ENCODE measurements at regions not wholly inside any gene's neighbourhood (a gene's known extent, or its start where the extent isn't known, plus 50 kb on each side); places are given as distances from the start of the nearest gene placed in this dataset.

GRCh38 chr2:151028691-151029176, 232.9 kb downstream of the RBM43 start:
- Histone ChIP-seq H3K27ac (ENCODE audit: low read depth in 1 of 2, low read length in 2 of 2) (no peak overlapping the region), H3K9me3 (ENCODE audit: control insufficient read depth in 1 of 2, insufficient read depth in 1 of 2, low read length in 2 of 2) (no peaks in the 10 kb centered on the region), H3K4me3 (ENCODE audit: low read length) (no peak overlapping the region), H3K4me1 (ENCODE audit: insufficient read depth, low read length) (no peaks in the 10 kb centered on the region), H3K36me3 (ENCODE audit: insufficient read depth, low read length) (no peaks in the 10 kb centered on the region), H3K27me3 (ENCODE audit: control insufficient read depth in 1 of 2, insufficient read depth in 2 of 2, low read length in 2 of 2) (no peaks in the 10 kb centered on the region)
- DNase-seq (no peak), ATAC-seq (ENCODE audit: poor library complexity) (no peak)
- H3K27me3 Mint-ChIP-seq, result peaks cover 6% of the 10 kb centered on the region
- no peak overlapping the region for H3K27ac Mint-ChIP-seq
- POLR2A ChIA-PET, result no interaction called here
- intact Hi-C loops (cut with DNase I, micrococcal nuclease), result no loop called here
- no peak for TF ChIP-seq CTCF (IDR thresholded peaks at IDR 0.05)
- no peaks in the 10 kb centered on the region for H3K4me1 Mint-ChIP-seq (ENCODE audit: low read depth)
- no peak overlapping the region for H3K4me3 Mint-ChIP-seq
- no peaks in the 10 kb centered on the region for H3K36me3 Mint-ChIP-seq (ENCODE audit: low read depth)
- no peaks in the 10 kb centered on the region for H3K9me3 Mint-ChIP-seq
- CTCF ChIA-PET, result no interaction called here

- intact Hi-C loops (cut with DNase I, micrococcal nuclease), result no loop called here
- TF ChIP-seq CTCF (IDR thresholded peaks at IDR 0.05), result no peak
- no peak for ATAC-seq (ENCODE audit: poor library complexity)
These were observed 234.5 kb downstream of the RBM43 start for GRCh38 chr2:151027151-151027550.

GRCh38 chr2:151025816-151026215, 235.8 kb downstream of the RBM43 start:
- no peak overlapping the region for H3K4me3 Mint-ChIP-seq
- CTCF ChIA-PET, result no interaction called here
- intact Hi-C loops (cut with DNase I, micrococcal nuclease), result no loop called here
- H3K27me3 Mint-ChIP-seq, result peaks cover 7% of the 10 kb centered on the region
- no peaks in the 10 kb centered on the region for H3K4me1 Mint-ChIP-seq (ENCODE audit: low read depth)
- Histone ChIP-seq H3K27me3 (ENCODE audit: control insufficient read depth in 1 of 2, insufficient read depth in 2 of 2, low read length in 2 of 2) (peaks cover 0 to 3% of the 10 kb centered on the region in 2 experiments), H3K27ac (ENCODE audit: low read depth in 1 of 2, low read length in 2 of 2) (no peak overlapping the region), H3K36me3 (ENCODE audit: insufficient read depth, low read length) (no peaks in the 10 kb centered on the region), H3K4me3 (ENCODE audit: low read length) (no peak overlapping the region), H3K4me1 (ENCODE audit: insufficient read depth, low read length) (no peaks in the 10 kb centered on the region), H3K9me3 (ENCODE audit: control insufficient read depth in 1 of 2, insufficient read depth in 1 of 2, low read length in 2 of 2) (no peaks in the 10 kb centered on the region)
- no peaks in the 10 kb centered on the region for H3K36me3 Mint-ChIP-seq (ENCODE audit: low read depth)
- H3K27ac Mint-ChIP-seq, result no peak overlapping the region
- no peaks in the 10 kb centered on the region for H3K9me3 Mint-ChIP-seq
- TF ChIP-seq CTCF (IDR thresholded peaks at IDR 0.05), result no peak
- DNase-seq, result no peak
- no peak for ATAC-seq (ENCODE audit: poor library complexity)
- POLR2A ChIA-PET, result no interaction called here

More at GRCh38 chr2:151027151-151027550, 234.5 kb downstream of the RBM43 start:
- H3K4me1 ChIP-seq (ENCODE audit: insufficient read depth, low read length), result no peaks in the 10 kb centered on the region
- Mint-ChIP-seq H3K9me3 (no peaks in the 10 kb centered on the region), H3K27me3 (peaks cover 6% of the 10 kb centered on the region), H3K36me3 (ENCODE audit: low read depth) (no peaks in the 10 kb centered on the region), H3K27ac (no peak overlapping the region), H3K4me1 (ENCODE audit: low read depth) (no peaks in the 10 kb centered on the region), H3K4me3 (no peak overlapping the region)
- no peak overlapping the region for H3K4me3 ChIP-seq (ENCODE audit: low read length)
- H3K9me3 ChIP-seq (ENCODE audit: control insufficient read depth in 1 of 2, insufficient read depth in 1 of 2, low read length in 2 of 2), result no peaks in the 10 kb centered on the region
- no peak overlapping the region for H3K27ac ChIP-seq (ENCODE audit: low read depth in 1 of 2, low read length in 2 of 2)
- DNase-seq, result no peak
- ChIA-PET CTCF (no interaction called here), POLR2A (no interaction called here)
- H3K36me3 ChIP-seq (ENCODE audit: insufficient read depth, low read length), result no peaks in the 10 kb centered on the region
- no peaks in the 10 kb centered on the region for H3K27me3 ChIP-seq (ENCODE audit: control insufficient read depth in 1 of 2, insufficient read depth in 2 of 2, low read length in 2 of 2)

Data from CD4-positive, alpha-beta T cell (primary cell).